SK-N-MC (cell line): ENCODE measurements at regions not wholly inside any gene's neighbourhood (a gene's known extent, or its start where the extent isn't known, plus 50 kb on each side); places are given as distances from the start of the nearest gene placed in this dataset.

ENCODE experiments used
- EZH2 ChIP-seq: fragments of 200-600 bp; sonication (generic); IDR thresholded peaks from one replicate; pipeline ENCODE4 v1.6.1; 2017; ENCODE audit warnings: antibody characterized with exemption
- POLR2AphosphoS5 ChIP-seq: IDR thresholded peaks from 2 replicates; pipeline ENCODE4 v1.6.1; 2012; ENCODE audit warnings: mild to moderate bottlenecking, low read depth, low read length, borderline replicate concordance

DNA sequence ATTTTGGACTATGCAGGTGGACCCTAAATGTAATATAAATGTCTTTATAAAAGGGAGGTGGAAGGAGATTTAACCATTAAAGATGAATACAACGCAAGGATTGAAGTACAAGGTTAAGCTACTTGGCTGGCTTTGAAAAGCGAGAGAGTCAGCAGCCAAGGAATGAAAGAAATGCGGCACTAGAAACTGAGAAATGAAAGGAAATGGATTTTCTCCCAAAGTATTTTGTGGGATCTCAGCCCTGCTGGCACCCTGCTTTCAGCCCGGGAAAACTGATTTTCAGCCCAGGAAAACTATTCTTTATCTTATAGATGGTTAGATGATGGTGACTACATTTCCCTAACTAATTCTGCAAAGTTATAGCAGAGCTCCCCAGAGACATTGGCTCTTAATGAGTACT is 1349.6 kb upstream of the C9orf72 start:
- TF ChIP-seq POLR2AphosphoS5 (no peak), EZH2 (no peak)
